ENCODE measurements at regions not wholly inside any gene's neighbourhood (a gene's known extent, or its start where the extent isn't known, plus 50 kb on each side); places are given as distances from the start of the nearest gene placed in this dataset.

DNA sequence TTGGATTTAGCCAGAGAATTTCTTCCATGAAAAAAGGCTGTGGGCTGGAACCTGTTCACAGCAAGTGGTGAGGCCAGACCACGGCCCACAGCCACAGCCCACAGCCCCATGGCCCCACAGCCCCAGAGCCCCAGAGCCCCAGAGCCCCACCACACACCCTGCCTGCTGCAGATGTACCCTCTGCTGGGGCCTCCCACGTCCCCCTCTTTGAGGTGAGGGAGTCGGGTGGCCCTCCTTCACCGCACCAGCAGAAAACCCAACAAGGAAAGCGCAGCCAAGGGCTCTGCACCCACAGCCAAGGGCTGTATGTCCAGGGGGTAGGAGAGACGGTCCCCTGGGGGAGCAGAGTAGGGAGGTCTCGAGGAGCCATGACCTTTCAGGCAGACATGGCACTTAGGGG lies 327.5 kb upstream of the DIO3 start:
- DNase-seq: no peak

DNA sequence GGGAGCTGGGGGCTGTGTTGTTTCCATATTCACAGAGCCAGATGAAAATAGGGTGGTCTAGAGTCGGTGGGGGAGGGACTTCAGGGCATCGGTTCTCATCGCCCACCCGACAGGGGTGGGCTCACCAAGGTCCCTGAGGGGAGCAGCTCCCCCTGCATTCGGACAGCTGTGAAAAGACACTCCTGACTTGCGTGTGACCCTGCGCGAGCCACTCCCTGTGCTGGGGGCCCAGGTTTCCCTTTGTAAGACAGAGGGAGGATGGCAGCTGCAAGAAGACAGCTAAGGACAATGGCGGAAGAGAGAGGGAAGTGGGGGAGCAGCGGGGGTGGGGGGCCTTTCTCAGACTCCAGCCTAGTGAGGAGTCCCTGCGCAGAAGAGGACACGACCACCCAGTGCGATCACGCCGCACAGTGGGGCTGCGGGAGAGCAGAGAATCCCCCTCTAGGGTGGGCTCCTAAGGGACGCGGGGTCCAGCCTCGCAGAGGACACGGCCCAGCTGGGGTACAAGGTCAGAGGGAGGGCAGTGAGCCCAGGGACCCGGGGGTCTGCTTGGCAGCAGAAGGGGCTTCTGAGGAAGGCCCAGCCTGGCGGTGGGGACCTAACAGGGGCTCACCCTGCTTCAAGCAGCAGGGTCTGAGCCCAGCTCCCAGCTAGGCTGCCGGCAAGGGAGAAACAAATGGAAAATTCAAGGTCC lies 326.9 kb upstream of the DIO3 start:
- DNase-seq: no peak

DNA sequence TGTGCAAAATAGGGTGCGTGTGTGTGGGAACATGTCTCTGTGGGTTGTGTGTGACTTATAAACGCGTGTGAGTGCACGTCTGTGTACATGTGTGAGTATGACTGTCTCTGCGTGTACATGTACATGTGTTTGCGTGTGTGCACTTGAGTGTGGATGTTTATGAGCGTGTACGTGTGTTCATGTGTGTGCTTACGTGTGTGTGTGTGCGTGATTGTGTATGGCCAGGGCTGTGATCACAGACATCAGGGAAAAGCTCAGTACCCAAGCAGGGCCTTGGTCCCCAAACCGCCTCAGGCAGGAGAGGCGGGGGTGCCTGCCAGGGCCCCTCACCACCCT lies 326.3 kb upstream of the DIO3 start:
- no peak for DNase-seq

DNA sequence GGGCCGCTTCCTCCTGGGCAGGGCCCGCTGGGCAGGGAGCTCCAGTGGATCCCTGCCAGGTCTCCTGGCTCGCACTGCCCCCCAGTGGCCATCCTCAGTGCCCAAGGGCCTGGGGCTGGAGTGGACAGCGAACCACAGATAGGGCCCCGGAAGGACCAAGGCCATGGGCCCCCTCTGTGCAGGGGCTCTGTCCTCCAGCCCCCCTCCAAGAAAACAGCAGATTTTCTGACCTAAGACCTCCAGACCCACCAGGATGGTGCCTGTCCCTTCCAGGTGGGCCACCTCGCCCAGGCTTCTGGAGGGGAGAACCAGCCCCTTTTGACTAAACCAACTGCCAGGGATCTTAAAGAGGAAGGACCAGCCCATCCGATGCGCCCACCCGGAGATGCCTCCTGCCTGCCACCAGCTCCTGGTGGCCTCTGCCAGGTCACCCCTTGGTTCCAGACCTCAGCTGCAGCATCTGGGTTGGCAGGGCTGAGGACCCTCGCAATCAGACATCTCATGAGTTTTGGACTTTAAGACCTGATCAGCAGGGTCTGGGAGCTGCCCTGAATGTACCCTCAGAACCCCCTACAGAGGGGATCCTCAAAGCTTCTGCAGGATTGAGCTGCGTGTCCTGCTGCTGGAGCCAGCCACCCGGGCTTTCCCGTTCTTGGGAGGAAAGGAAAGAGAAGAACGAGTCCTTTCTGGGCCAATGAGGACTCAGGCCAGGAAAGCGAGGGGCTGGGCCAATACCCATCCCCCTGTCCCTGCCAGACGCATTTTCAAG lies 325.8 kb upstream of the DIO3 start:
- peak; percentile 27 for DNase-seq

DNA sequence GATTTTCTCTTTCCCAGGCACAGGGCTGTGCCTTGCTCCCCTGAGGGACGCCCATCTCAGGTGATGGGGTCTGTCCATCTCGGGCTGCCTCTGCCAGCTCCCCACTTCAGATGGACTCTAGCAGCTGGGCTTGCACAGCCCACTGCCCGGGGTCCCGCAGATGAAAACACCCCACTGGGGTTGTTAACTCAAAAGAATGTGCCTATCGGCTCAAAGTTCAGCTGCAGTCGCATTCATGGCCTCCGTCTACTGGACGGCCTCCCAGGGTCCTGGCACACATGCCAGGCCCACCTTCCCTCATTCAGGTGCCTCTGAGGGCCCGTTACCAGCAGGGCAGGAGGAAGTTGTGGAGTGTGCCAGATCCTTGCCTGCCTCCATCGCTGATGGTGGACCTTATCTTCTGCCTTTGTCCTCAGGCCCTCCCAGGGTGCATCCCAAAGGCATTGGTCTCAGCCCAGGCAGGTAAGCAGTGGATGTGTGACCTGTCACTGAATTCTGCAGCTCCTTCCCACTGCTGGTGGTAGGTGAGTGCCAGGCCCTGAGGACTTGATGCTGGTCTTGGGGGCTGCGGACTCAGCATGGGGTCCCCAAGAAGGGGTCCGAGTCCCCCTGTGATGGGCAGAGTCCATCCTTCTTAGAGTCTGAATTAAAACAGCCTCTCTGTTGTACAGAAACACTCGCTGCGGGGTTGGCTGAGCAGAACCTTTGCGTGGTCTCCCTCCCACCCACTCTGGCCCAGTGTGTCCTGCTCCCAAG lies 324.6 kb upstream of the DIO3 start:
- DNase-seq: no peak

DNA sequence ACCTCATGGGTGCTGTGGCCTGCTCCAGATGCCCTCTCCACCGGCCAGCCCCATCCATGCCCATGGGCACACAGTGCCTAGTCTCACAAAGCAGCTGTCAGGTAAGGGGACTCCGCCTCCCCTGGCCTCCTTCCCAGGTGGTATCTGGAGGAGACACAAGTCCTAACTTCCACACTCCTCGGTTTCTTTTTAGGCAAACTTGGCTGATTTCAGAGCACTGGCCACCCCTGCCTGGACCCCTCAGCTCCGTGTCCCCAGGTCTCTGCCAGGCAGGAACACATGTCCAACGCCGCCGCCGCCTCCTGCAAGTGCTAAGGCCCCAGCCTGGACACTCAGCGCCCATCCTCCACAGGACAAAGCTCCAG lies 324.1 kb upstream of the DIO3 start:
- DNase-seq: no peak

DNA sequence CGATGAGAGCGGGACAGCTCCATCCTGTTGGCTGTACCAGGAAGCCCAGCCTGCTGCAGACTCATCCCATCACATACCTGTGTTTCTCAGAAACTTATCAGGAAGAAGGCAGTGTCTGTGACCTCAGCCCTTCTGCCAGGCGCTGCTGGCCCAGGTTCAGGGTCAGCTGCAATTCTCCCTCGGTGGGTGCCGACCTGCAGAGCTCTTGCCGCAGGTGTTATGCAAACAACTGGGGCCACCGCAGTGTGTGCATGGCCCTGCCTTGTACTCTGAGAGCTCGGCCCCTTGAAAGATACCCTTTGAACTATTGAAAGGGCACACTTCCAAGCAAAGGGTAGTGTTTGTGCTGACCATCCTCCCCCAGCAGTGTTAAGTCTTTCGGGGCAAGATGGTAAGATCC lies 322.2 kb upstream of the DIO3 start:
- DNase-seq: no peak

DNA sequence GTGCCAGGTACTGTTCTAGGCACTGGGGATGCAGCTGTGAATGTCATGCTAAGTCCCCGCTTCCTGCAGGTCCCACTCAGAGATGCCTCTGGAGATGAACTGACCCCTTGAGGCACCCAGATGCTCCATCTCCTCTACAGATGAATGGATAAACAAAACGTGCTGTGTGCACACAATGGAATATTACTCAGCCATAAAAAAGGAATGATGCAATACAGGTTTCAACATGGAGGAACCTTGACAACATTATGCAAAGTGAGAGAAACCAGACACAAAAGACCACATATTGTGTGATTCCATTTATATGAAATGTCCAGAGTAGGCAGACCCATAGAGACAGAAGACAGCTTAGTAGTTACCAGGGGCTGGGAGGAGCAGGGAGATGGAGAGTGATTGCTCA lies 320.1 kb upstream of the DIO3 start:
- no peak for DNase-seq

DNA sequence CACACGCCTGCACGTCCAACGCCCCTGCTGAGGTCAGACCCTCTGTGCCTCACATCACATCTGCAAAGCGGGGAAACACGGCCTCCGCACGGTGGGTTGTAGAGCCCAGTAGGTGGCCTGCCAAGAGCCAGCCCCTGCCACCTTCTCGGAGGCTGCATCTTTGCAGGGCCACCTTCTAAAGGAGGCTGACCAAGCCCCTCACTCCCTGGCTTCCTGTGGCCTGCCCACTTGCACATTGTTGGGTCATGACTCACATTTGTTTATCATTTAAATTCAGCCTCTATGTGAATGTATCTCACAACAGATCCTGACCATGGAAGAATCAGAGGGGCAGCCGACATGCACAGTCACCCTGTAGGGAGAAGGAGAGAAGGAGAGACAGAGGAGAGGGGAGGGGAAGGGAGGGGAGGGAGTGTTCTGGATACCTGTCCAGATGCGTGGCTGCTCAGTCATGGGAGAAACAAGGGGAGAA lies 319.5 kb upstream of the DIO3 start:
- no peak for DNase-seq

DNA sequence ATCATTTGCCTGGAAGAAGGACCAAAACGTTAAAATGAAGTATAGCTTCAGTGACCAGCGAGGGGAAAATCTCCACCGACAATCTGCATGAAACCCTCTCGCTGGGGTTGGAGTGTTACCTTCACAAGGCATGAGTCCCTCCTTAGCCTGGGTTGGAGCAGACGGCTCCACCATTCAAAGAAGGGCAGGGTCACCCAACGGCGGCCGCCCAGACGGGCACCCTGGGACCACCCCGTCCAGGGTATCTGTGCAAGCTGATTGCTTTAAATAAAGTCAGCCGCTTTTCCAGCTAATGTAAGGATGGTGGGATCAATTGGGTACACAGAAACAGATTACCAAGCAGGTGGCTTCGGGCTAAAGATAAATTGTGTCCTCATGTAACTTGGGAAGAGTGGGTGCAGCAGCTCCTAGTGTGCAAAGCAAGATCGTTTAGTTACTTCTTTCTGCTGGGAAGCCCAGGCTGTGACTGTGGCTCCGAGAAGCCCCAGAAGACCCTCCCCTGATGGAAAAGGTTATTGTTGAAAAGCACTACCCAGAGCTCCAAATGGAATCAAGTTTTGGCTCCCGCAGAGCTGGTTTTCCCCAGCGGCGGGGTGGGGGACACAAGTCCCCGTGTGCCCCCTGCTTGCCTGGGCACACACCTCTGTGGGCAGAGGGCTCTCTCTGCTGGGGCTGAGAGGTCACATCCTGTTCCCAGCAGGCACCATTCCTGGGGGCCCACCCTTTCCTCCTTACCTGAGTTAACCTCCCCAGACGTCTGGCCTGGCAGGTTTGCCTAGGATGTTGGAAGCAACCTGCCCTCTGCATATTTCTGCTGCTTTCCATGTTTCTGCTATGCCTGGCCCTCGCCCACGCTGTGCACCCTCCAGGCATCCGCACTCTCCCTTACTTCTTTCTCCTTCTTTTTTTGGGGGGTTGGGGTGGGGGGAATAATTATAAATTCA lies 318.6 kb upstream of the DIO3 start:
- DNase-seq: no peak

DNA sequence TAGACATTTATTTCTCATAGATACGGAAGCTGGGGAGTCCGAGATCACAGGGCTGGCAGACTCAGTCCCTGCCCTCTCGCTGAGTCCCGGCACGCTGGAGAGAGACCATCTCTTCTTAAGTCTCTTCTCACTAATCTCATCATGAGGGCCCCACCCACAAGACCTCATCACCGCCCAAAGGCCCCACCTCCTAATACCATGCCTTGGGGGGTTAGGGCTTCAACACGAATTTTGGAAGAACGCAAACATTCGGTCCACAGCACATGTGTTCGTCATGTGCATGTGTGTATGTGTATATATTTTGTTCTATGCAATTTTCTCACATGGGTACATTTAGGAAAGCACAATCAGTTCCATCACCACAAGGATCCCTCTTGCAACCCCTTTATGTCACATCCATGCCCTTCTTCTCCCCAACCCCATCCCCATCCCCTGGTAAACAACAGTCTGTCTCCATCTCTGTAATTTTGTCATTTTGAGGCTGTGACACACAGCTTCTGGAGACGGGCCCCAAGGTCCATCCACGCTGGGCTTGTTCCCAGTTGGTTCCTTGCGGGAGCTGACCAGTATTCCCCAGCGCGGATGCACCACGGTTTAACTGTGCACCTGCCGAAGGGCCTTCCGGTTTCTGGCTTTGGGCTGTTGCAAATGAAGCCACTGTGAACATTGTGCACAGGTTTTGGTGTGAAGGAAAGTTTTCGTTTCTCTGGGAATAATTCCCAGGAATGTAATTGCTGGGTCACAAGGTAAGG lies 317.5 kb upstream of the DIO3 start:
- DNase-seq: no peak

DNA sequence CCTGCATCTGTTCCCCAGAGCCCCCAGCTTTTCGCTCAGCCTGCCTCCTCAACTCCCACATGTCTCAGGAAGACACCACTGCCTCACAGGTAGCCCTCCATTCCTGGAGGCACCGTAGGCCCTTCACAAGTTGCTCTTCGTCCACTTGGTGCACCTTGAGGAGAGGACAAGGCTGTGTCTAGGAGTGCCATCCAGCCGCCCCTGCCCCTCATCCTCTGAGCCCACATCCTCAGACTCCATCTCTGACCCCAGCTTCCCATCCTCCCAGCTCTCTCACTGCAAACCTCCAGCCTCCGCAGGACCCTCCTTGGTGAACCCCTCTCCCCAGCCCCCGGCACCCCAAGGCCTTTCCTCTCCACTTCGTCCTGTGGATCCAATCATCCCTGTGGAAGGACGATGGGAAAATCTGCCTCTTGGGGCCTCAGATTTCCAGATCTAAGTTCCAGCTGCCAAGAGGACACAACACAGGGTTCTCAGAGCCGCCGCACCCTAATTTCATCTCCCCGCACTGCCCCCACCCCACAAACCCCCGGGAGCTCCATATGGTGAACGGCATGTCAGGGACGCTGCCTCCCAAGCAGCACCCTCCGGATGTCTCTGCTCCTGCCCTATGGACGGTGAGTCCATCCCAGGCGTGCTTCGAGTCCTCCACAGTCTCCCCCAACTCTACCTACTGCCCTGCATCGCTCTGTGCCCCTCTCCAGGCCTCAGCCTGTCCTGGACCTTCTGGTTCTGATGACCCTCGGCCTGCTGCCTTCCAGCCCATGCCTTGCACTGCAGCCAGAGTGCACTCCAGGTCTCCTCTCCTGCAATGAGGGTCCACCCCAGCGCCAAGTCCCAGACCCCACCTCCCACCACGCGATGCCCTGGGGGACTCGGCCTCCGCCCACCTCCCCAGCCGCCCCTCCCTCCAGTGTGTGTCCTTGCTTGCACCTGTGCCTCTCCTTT lies 314.1 kb upstream of the DIO3 start:
- no peak for DNase-seq

DNA sequence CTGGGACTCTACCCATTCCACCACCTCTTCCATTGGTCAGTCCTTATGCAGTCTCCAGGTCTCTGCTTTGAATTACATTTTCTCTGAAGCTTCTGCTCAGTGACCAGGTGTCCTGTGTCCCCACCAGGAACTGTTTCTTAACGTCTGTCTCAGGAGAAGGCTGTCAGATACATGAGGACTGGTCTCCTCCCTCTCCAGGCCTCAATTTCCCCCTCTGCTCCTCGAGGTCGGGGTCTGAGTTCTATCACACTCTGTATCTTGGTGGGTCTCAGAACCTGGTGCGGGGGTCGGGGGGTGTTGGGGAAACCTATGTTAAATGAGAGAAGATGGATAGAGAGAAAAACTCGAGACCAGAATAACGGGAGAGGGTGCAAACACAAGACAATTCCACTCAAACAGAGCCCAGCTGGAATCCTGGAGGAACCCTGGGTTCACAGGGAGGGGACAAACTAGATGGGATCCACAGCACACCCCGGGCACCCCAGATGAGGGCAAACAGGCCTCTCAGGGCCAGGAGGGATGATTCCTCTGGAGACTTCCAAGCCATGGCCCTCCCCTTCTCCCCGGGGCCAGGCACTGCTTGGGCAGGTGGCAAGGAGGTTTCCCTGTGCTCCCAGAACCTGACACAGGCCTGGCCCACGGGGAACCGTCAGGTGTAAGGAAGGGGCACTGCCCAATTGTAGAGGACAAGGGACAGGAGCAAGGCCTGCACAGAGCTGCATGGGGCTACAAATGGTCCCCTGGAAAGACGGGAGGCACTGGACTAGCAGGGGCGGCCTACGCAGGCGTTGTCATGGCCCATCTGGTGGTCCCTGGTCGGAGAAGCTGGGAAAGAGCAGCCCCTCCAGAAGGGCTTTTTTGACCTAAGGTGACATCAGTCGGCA lies 313.2 kb upstream of the DIO3 start:
- DNase-seq: no peak

DNA sequence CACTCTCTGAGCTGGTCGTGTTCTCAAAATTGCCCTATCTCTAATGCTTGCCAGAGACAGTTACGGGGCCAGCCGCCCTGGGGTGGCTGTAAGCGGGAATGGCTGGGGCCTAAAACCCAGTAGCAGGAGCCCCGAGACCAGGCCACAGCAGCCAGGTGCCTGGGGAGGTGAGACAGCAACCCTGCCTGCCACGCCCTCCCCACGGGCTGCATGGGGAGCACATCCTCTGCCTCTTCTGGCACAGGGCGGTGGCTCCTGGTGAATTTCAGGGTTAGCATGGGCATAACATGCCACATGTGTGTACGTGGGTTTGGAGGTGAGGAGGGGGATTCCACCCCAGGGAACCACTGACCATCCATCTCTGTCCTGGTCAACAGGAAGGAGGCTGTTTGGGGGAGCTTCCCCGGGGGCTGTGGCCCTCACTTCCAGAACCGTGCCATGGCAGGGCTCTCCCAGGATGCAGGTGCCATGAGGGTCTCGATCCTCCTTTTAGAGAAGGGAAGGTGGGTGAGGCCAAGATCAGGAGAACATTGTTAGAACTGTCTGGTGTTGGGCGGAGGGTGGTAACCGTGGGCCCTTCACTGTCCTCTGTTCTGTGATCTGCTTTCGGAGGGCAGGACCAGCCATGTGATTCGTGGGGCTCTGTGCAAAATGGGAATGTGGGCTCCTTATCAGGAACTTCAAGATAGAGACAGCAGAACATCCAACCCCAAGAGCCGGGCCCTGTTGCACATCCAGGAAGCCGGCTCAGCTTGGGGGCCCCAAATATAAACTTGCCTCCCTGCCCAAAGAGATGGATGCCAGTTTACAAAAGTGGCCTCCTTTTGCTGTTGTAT lies 312.2 kb upstream of the DIO3 start:
- DNase-seq: no peak

DNA sequence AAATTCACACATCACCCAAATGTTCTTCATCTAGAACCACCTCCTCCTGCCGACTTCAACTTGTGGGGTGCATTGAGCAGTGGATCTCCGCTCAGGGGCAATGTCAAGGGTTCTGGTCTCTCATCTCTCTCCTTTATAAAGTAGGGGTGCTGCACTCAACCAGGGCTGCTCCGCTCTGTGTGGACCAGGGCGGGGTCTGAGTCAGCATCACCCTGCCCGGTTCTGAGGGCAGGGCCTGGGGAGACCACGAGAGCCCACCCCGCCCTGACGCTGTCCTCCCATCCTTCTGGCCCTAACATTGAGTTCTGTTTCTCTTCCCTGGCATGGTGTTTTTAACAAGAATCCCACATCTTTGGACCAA lies 311.6 kb upstream of the DIO3 start:
- no peak for DNase-seq

DNA sequence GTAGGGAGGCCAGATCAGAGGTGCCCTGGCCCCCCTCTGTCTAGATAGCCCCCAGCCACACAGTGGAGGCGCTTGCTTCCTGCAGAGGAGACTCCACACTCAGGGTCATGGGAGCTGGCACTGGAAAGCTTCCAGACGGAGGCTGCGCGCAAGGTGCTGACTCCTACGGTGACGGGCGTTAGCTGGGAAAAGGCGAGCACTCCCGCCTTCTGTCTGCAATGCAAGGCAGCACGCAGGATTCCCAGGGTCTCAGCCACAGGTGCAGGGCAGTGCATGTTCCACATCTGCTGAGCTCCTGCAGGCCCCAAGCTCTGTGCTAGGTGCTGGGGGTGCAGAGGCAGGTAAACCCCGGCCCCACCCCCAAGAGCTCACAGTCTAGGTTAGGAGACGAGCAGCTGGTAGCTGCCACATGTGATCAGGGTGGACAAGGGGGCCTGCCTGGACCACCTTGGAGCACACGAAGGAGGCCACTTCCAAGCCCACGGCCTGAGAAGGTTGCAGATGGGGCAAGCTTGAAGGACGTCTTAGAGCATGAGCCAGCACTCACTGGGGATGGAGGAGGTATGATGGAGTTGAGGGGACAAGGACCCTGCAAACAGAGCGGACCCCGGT lies 310.9 kb upstream of the DIO3 start:
- no peak for DNase-seq

DNA sequence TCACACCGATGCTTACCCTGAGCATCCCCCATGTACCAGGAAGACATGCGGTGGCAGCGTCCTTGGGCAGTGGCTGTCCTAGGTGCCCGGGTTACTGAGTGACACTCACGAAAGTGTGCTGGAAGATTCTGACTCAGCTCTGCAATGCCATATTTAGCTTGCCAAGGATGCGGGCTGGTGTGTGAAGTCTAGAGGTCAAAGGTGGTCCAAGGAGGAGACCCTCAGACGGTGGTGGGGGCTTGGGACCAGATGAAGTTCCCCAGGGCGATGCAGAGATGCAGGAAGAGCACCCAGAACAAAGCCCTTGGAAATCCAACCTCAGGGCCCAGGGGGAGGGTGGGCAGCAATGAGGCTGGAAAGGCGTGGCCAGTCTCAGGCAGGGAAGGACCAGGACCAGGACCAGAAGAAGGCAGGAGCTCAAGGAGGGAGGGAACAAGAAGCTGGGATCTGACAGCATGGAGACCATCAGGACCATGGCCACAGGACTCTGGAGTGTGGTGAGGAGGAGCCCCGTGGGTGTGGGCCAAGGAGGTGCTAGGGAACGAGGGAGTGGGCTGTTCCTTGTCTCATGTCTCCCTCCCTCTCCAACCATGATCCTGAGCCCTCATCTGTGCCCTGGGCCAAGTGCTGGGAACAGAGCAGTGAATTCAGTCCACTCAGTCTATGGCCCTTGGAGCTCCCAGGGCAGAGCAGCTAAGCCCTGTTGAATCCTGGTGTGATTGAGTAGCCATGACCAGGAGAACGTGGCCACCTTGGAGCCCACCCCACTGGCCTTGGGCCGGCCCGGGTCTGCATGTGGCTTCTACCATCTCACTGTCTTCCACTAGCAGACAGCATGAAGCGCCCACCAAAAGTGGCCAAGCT lies 310.1 kb upstream of the DIO3 start:
- no peak for DNase-seq
